ENCODE measurements at regions not wholly inside any gene's neighbourhood (a gene's known extent, or its start where the extent isn't known, plus 50 kb on each side); places are given as distances from the start of the nearest gene placed in this dataset.

DNA sequence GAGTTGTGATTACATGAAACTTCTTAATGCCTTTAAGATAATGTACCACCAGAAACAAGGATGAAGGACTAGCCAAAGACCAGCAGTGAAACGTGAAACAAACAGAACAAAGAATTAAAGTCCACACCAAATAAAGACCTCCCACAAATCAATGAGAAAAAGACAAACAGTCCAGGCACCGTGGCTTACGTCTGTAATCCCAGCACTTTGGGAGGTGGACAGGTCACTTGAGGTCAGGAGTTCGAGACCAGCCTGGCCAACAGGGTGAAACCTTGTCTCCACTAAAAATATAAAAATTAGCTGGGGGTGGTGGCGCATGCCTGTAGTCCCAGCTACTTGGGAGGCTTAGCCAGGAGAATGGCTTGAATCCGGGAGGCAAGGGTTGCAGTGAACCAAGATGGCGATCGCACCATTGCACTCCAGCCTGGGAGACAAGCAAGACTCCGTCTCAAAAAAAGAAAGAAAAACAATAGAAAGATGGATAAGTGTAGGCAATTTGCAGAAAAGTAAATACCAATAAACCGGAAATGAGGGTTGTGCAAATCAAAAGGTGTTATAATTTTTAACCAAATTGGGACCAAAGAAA is 167.8 kb upstream of the GRK3 start:
- Histone ChIP-seq H3K4me2 (ENCODE audit: insufficient read depth, low read length) (no peak overlapping the region), H3K79me2 (ENCODE audit: control insufficient read depth, insufficient read depth, low read length) (peaks cover 7% of the 10 kb centered on the region), H3K36me3 (ENCODE audit: control insufficient read depth in 2 of 2, extremely low read depth in 1 of 2, insufficient read depth in 2 of 2, low read length in 2 of 2) (no peaks in the 10 kb centered on the region), H3K4me3 (replicated peaks in 1 of 3; ENCODE audit: insufficient read depth in 1 of 3, low read depth in 1 of 3, low read length in 3 of 3) (no peak overlapping the region), H2AFZ (ENCODE audit: low read depth, low read length) (no peak overlapping the region), H3K4me1 (ENCODE audit: control insufficient read depth, extremely low read depth, insufficient read depth, low read length) (peaks cover 10% of the 10 kb centered on the region), H3K27me3 (ENCODE audit: control insufficient read depth in 2 of 2, insufficient read depth in 2 of 2, low read length in 2 of 2) (no peaks in the 10 kb centered on the region), H3K9me1 (replicated peaks; ENCODE audit: control insufficient read depth, extremely low read depth, insufficient read depth, low read length) (no peaks in the 10 kb centered on the region), H3K9ac (replicated peaks; ENCODE audit: extremely low read depth, insufficient read depth, low read length) (no peak overlapping the region), H4K20me1 (replicated peaks; ENCODE audit: control insufficient read depth, extremely low read depth, insufficient read depth, low read length) (no peaks in the 10 kb centered on the region), H3K9me3 (replicated peaks; ENCODE audit: control insufficient read depth, insufficient read depth, low read length) (no peaks in the 10 kb centered on the region), H3K27ac (ENCODE audit: insufficient read depth, low read depth, low read length) (no peak overlapping the region)
- ChIA-PET POLR2A (no interaction called here), CTCF (no interaction called here)
- intact Hi-C loops (cut with micrococcal nuclease) (no loop called here), dilution Hi-C loops (cut with MboI; ENCODE audit: extremely low pct_ligation_motif_present, low sequenced_read_pairs) (no loop called here)
- FAIRE-seq: no peak
- no peak for DNase-seq (ENCODE audit: low read depth, low spot score)
- BruUV-seq (replicated peaks): no TSS peak
- no peak for TF ChIP-seq JUN (IDR thresholded peaks at IDR 0.05; ENCODE audit: borderline replicate concordance, insufficient read depth, insufficient read length, low read depth)
- TF ChIP-seq GATA2 (IDR thresholded peaks at IDR 0.05; ENCODE audit: insufficient read depth, insufficient read length, low read depth, low read length): no peak
- TF ChIP-seq, protein P1, sequence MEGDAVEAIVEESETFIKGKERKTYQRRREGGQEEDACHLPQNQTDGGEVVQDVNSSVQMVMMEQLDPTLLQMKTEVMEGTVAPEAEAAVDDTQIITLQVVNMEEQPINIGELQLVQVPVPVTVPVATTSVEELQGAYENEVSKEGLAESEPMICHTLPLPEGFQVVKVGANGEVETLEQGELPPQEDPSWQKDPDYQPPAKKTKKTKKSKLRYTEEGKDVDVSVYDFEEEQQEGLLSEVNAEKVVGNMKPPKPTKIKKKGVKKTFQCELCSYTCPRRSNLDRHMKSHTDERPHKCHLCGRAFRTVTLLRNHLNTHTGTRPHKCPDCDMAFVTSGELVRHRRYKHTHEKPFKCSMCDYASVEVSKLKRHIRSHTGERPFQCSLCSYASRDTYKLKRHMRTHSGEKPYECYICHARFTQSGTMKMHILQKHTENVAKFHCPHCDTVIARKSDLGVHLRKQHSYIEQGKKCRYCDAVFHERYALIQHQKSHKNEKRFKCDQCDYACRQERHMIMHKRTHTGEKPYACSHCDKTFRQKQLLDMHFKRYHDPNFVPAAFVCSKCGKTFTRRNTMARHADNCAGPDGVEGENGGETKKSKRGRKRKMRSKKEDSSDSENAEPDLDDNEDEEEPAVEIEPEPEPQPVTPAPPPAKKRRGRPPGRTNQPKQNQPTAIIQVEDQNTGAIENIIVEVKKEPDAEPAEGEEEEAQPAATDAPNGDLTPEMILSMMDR (IDR thresholded peaks at IDR 0.05; ENCODE audit: extremely low read depth in 1 of 2, insufficient read depth in 1 of 2, low read depth in 1 of 2, low read length in 2 of 2): no peak
- TF ChIP-seq, protein P2, sequence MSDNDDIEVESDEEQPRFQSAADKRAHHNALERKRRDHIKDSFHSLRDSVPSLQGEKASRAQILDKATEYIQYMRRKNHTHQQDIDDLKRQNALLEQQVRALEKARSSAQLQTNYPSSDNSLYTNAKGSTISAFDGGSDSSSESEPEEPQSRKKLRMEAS (IDR thresholded peaks at IDR 0.05; ENCODE audit: insufficient read depth, insufficient read length): no peak
- no peak for TF ChIP-seq POLR2A (IDR thresholded peaks at IDR 0.05; ENCODE audit: low read depth, low read length)
- TF ChIP-seq POLR2AphosphoS5 (IDR thresholded peaks at IDR 0.05; ENCODE audit: insufficient read depth, low read depth, low read length): no peak
- TF ChIP-seq EZH2 (IDR thresholded peaks at IDR 0.05; ENCODE audit: borderline replicate concordance, low read depth, low read length, severe bottlenecking): no peak
- TF ChIP-seq FOS (IDR thresholded peaks at IDR 0.05; ENCODE audit: borderline replicate concordance, insufficient read depth, low read length): no peak
- no peak for TF ChIP-seq MYC (IDR thresholded peaks at IDR 0.05; ENCODE audit: low read depth, low read length)
